ENCODE measurements at regions not wholly inside any gene's neighbourhood (a gene's known extent, or its start where the extent isn't known, plus 50 kb on each side); places are given as distances from the start of the nearest gene placed in this dataset.

GRCh38 chr4:32778025-32778424 lies 2057.9 kb downstream of the PCDH7 start:
- TF ChIP-seq, protein P1, sequence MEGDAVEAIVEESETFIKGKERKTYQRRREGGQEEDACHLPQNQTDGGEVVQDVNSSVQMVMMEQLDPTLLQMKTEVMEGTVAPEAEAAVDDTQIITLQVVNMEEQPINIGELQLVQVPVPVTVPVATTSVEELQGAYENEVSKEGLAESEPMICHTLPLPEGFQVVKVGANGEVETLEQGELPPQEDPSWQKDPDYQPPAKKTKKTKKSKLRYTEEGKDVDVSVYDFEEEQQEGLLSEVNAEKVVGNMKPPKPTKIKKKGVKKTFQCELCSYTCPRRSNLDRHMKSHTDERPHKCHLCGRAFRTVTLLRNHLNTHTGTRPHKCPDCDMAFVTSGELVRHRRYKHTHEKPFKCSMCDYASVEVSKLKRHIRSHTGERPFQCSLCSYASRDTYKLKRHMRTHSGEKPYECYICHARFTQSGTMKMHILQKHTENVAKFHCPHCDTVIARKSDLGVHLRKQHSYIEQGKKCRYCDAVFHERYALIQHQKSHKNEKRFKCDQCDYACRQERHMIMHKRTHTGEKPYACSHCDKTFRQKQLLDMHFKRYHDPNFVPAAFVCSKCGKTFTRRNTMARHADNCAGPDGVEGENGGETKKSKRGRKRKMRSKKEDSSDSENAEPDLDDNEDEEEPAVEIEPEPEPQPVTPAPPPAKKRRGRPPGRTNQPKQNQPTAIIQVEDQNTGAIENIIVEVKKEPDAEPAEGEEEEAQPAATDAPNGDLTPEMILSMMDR (conservative IDR thresholded peaks at IDR 0.05; ENCODE audit: low read length), result no peak
- TF ChIP-seq EZH2phosphoT487 (IDR thresholded peaks at IDR 0.05; ENCODE audit: borderline replicate concordance, low read depth, low read length), result no peak
